GM12872 (cell line): ENCODE measurements at regions not wholly inside any gene's neighbourhood (a gene's known extent, or its start where the extent isn't known, plus 50 kb on each side); places are given as distances from the start of the nearest gene placed in this dataset.

Experiments used
- TF ChIP-seq, protein P1 (sequence below): IDR thresholded peaks from 3 replicates; pipeline ENCODE4 v1.5.1; 2011; ENCODE audit warnings: low read depth, mild to moderate bottlenecking, low read length, moderate library complexity; ENCODE audit not compliant: insufficient read depth

DNA sequence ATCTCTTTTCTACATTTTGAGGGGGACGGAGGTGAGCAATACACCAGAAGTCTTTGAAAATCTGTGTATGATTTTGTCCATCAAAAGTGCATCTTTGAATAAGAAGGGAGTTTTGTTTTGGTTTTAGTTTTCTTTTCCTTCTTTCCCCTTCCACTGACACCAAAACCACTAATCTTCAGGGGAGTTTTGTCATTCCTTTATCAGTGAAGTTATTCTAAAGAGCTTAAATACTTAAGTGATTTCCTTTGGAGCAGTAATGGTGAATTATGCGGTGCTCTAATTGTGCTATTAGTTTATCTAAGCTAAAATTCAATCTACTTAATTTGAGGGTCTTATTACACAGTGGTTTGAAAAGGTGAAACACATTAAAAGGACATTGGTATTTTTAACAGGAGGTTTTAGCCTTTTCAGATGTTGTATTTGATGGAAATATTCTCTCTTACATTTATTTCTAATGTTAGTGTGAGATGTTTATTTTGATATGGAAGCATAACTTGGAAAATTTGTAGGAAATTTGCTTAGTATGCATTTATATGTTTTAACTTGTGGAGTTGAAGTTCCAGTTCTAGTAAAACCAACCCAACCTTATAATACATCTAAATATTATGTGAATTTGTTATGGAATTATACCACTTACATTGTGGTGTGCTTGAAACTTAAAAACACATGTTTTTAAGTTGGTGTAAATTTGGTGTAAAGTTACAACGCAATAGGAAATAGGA lies 124.9 kb downstream of the PCDH7 start:
- TF ChIP-seq, protein P1, sequence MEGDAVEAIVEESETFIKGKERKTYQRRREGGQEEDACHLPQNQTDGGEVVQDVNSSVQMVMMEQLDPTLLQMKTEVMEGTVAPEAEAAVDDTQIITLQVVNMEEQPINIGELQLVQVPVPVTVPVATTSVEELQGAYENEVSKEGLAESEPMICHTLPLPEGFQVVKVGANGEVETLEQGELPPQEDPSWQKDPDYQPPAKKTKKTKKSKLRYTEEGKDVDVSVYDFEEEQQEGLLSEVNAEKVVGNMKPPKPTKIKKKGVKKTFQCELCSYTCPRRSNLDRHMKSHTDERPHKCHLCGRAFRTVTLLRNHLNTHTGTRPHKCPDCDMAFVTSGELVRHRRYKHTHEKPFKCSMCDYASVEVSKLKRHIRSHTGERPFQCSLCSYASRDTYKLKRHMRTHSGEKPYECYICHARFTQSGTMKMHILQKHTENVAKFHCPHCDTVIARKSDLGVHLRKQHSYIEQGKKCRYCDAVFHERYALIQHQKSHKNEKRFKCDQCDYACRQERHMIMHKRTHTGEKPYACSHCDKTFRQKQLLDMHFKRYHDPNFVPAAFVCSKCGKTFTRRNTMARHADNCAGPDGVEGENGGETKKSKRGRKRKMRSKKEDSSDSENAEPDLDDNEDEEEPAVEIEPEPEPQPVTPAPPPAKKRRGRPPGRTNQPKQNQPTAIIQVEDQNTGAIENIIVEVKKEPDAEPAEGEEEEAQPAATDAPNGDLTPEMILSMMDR, result no peak

- TF ChIP-seq, protein P1, result no peak
Measured at GRCh38 chr4:30847167-30847566, 127.0 kb downstream of the PCDH7 start.

GRCh38 chr4:30847958-30848357 lies 127.8 kb downstream of the PCDH7 start:
- TF ChIP-seq, protein P1, result no peak

GRCh38 chr4:30854531-30854930 lies 134.4 kb downstream of the PCDH7 start:
- TF ChIP-seq, protein P1, result no peak

DNA sequence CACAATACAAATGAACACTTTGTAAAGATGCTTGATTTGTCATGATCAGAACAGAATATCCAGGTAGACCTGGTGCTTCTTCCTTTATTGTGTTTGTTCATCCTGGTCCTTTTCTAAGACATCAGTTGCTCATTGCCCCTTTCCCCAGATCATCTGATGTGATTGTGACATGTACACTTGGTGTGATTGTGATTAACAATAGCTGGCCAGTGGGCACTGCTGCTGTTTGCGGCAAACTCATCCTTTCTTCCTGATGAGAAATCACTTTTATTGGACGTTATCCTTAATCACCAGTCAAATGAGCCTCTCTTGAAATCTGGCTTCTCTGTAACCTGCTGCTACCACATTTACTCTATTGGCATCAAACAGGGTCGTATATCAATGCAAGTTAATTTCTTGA lies 135.1 kb downstream of the PCDH7 start:
- TF ChIP-seq, protein P1, result no peak

- TF ChIP-seq, protein P1, result no peak
Measured at GRCh38 chr4:30856795-30857564, 136.8 kb downstream of the PCDH7 start.

DNA sequence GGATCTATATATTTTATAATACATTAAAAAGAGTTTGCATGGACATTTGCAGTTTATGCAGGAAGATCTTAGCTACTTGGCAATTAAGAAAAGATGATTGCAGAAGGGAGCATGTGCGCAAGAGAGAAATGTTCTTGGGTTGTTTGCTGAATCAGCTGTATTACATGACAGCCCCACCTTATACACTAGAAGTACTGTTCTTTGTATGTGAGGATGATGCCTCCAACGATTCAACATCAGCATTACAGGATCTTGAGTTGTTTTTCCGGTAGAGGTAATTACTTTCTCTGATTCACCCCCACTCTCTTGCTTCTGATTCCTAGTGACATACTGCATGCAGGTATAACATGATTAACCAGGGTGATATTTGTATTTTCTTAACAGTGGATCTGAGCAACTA lies 140.8 kb downstream of the PCDH7 start:
- TF ChIP-seq, protein P1, result no peak
